IgD-negative memory B cell (primary cell): ENCODE measurements at regions not wholly inside any gene's neighbourhood (a gene's known extent, or its start where the extent isn't known, plus 50 kb on each side); places are given as distances from the start of the nearest gene placed in this dataset.

Experiments
- H3K27ac Mint-ChIP-seq, 3 donors: one replicate each; pipeline ENCODE4 v1.8.0; 2020 to 2022; ENCODE audit warnings: mild to moderate bottlenecking in 3 of 3, mixed read lengths in 3 of 3, moderate library complexity in 1 of 3
- H3K27me3 Mint-ChIP-seq: one replicate; pipeline ENCODE4 v1.8.0; 2021; ENCODE audit warnings: mixed read lengths
- H3K36me3 Mint-ChIP-seq: one replicate; pipeline ENCODE4 v1.8.0; 2020; ENCODE audit warnings: mild to moderate bottlenecking, mixed read lengths
- H3K4me1 Mint-ChIP-seq, 3 donors: one replicate each; pipeline ENCODE4 v1.8.0; 2020 to 2022; ENCODE audit warnings: mixed read lengths in 3 of 3, mild to moderate bottlenecking in 1 of 3
- H3K4me3 Mint-ChIP-seq, 4 donors: one replicate each; pipeline ENCODE4 v1.8.0; 2020 to 2022; ENCODE audit warnings: mild to moderate bottlenecking in 4 of 4, mixed read lengths in 4 of 4, moderate library complexity in 3 of 4
- H3K9me3 Mint-ChIP-seq, 3 donors: one replicate each; pipeline ENCODE4 v1.8.0; 2020 to 2021; ENCODE audit warnings: mixed read lengths in 3 of 3, mild to moderate bottlenecking in 1 of 3

DNA sequence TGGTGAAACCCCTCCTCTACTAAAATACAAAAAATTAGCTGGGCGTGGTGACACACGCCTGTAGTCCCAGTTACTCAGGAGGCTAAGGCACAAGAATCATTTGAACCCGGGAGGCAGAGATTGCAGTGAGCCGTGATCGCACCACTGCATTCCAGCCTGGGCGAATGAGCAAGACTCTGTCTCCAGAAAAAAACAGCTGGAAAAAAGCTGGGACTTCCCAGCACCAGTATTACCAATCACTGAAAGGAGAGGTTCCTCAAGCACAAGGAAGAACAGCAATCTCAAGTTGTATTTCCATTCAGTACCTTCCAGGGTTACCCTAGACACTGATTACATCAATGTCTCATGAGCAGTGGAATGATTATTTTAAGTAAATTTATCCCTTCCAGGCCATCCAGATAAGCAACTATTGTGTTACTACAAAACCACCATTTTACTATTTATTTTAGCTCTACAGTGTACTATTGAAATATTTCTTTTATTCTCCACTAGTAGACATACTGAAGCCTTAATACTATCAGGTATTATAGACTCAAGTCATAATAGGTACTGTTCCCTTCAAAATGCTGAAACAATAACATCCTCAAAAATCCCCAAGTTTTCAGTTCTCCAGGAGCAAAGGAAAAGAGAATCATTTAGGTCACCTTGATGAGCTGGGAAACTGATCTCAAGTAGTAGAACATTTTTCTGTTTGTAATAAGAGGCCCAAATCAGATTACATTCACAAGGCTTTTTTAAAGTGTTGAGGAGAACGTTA is 54.8 kb upstream of the VGLL4 start:
- no peaks in the 10 kb centered on the region for H3K9me3 Mint-ChIP-seq
- H3K36me3 Mint-ChIP-seq, result peaks cover 9% of the 10 kb centered on the region
- no peaks in the 10 kb centered on the region for H3K27me3 Mint-ChIP-seq
- peaks cover 0 to 3% (median 3%) of the 10 kb centered on the region in 3 donors for H3K4me1 Mint-ChIP-seq
- no peak overlapping the region for H3K27ac Mint-ChIP-seq
- no peak overlapping the region for H3K4me3 Mint-ChIP-seq

DNA sequence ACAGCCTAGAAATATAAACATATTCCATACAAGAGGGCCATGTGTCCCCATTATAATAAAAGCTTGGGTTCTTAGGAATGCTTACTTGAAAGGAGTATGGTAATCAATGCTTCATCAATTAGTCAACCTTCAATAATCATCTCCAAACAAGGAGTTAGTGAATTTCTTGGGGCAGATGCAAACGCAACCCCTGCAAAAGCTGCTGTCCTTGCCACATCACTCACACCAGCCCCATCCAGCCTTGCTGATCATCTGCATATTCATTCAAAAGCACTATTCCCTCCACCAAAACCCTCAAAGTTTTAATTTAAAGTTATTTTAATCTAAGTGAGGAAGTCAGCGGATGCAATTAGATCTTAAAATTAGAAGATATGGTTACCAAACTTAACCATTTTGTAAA is 54.0 kb upstream of the VGLL4 start:
- H3K9me3 Mint-ChIP-seq, result no peaks in the 10 kb centered on the region
- no peaks in the 10 kb centered on the region for H3K27me3 Mint-ChIP-seq
- peaks cover 0 to 3% (median 3%) of the 10 kb centered on the region in 3 donors for H3K4me1 Mint-ChIP-seq
- no peak overlapping the region for H3K27ac Mint-ChIP-seq
- H3K4me3 Mint-ChIP-seq, result no peak overlapping the region
- H3K36me3 Mint-ChIP-seq, result peaks cover 9% of the 10 kb centered on the region

DNA sequence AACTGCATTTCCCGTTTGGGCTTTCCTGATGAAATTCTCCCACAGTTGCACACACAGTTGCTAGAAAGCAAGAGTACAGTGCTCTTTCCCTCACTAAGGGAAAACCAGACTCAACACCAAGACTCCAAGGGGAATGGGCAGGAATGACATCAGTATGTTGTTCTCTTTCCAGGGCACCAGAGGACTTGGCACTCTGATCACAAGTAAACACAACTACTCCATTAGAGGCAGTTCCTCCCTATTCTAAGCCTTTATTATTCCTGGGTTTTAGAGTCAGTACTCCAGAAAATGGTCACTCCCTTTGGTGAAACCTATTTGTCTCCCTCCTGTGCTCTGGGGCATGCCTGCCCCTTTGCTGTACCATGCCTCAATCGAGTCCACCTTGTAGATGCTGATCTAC is 52.3 kb upstream of the VGLL4 start:
- Mint-ChIP-seq H3K36me3 (peaks cover 6% of the 10 kb centered on the region), H3K27ac (no peak overlapping the region), H3K27me3 (no peaks in the 10 kb centered on the region), H3K4me1 (peaks cover 0 to 3% (median 3%) of the 10 kb centered on the region in 3 donors), H3K9me3 (no peaks in the 10 kb centered on the region), H3K4me3 (no peak overlapping the region)
